LHCN-M2 (cell line): ENCODE measurements at regions not wholly inside any gene's neighbourhood (a gene's known extent, or its start where the extent isn't known, plus 50 kb on each side); places are given as distances from the start of the nearest gene placed in this dataset.

ENCODE experiments used
- DNase-seq: peaks from one replicate; pipeline ENCODE4 v3.0.0-alpha.2; 2012; ENCODE audit warnings: low read depth

GRCh38 chr13:40163066-40164000 is 503.1 kb downstream of the FOXO1 start:
- no peak for DNase-seq

GRCh38 chr13:40164133-40164532 is 502.3 kb downstream of the FOXO1 start:
- DNase-seq: peak; percentile 64

- no peak for DNase-seq
These were observed 501.0 kb downstream of the FOXO1 start for GRCh38 chr13:40165316-40165932.

GRCh38 chr13:40167327-40167726 is 499.1 kb downstream of the FOXO1 start:
- no peak for DNase-seq

GRCh38 chr13:40168425-40169166 is 497.8 kb downstream of the FOXO1 start:
- DNase-seq: no peak

GRCh38 chr13:40169476-40169875 is 497.0 kb downstream of the FOXO1 start:
- peak; percentile 29 for DNase-seq

- DNase-seq: peak; percentile 60
These were observed 496.4 kb downstream of the FOXO1 start for GRCh38 chr13:40170091-40170490.

GRCh38 chr13:40170982-40171381 is 495.5 kb downstream of the FOXO1 start:
- no peak for DNase-seq

- DNase-seq: peak; percentile 39
These were observed 494.9 kb downstream of the FOXO1 start for GRCh38 chr13:40171566-40171965.

GRCh38 chr13:40172149-40172591 is 494.3 kb downstream of the FOXO1 start:
- no peak for DNase-seq

GRCh38 chr13:40172878-40173277 is 493.6 kb downstream of the FOXO1 start:
- DNase-seq: no peak

- DNase-seq: peak; percentile 39
These were observed 490.8 kb downstream of the FOXO1 start for GRCh38 chr13:40175639-40176038.

GRCh38 chr13:40176242-40176641 is 490.2 kb downstream of the FOXO1 start:
- no peak for DNase-seq

GRCh38 chr13:40178130-40178529 is 488.3 kb downstream of the FOXO1 start:
- no peak for DNase-seq

- no peak for DNase-seq
These were observed 486.8 kb downstream of the FOXO1 start for GRCh38 chr13:40179445-40180281.

- no peak for DNase-seq
These were observed 485.7 kb downstream of the FOXO1 start for GRCh38 chr13:40180776-40181175.

- peak; percentile 75 for DNase-seq
These were observed 485.1 kb downstream of the FOXO1 start for GRCh38 chr13:40181203-40181845.

GRCh38 chr13:40182591-40182990 is 483.9 kb downstream of the FOXO1 start:
- no peak for DNase-seq

GRCh38 chr13:40185414-40185813 is 481.0 kb downstream of the FOXO1 start:
- no peak for DNase-seq

GRCh38 chr13:40186041-40186440 is 480.4 kb downstream of the FOXO1 start:
- peak; percentile 41 for DNase-seq
